ENCODE measurements at regions not wholly inside any gene's neighbourhood (a gene's known extent, or its start where the extent isn't known, plus 50 kb on each side); places are given as distances from the start of the nearest gene placed in this dataset.

DNA sequence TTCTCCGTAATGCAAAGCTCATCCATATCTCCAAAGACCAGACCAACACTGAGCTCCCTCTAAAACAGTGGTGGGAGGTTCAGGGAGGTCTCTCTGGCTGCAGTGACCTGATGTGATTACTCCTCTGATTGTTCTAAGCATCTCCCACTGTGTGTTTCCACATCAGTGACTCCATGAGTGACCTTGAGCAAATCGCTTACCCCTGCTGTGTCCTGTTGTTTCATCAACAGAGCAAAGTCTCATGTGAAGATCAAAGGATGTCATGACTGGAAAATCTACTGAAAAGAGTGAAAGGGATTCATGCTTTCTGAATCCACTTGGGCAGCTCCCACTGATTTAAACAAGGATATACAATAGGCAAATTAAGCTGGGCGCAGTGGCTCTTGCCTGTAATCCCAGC is 352.9 kb downstream of the TMEM114 start (continued):
- TF ChIP-seq KDM1A (IDR thresholded peaks at IDR 0.05; ENCODE audit: borderline replicate concordance, low read length) (no peak), CBX5 (IDR thresholded peaks at IDR 0.05; ENCODE audit: low read depth, low read length) (no peak), RXRA (IDR thresholded peaks at IDR 0.05; ENCODE audit: insufficient read depth, low read depth, low read length) (no peak), RNF2 (IDR thresholded peaks at IDR 0.05; ENCODE audit: borderline replicate concordance, low read depth, low read length, missing control alignments, poor library complexity, severe bottlenecking) (no peak), KDM4A (IDR thresholded peaks at IDR 0.05; ENCODE audit: low read depth, low read length, severe bottlenecking) (no peak), POLR2A (IDR thresholded peaks at IDR 0.05; ENCODE audit: control extremely low read depth in 1 of 2, low read depth in 2 of 2, low read length in 2 of 2) (no peak), SP1 (IDR thresholded peaks at IDR 0.05; ENCODE audit: low read depth, low read length) (no peak)
- TF ChIP-seq, protein P1, sequence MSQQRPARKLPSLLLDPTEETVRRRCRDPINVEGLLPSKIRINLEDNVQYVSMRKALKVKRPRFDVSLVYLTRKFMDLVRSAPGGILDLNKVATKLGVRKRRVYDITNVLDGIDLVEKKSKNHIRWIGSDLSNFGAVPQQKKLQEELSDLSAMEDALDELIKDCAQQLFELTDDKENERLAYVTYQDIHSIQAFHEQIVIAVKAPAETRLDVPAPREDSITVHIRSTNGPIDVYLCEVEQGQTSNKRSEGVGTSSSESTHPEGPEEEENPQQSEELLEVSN (IDR thresholded peaks at IDR 0.05) = no peak
